A549 (cell line): ENCODE measurements at regions not wholly inside any gene's neighbourhood (a gene's known extent, or its start where the extent isn't known, plus 50 kb on each side); places are given as distances from the start of the nearest gene placed in this dataset.

Experiments used
- ATAC-seq, 2 experiments: fragments of 200-7000 bp in 1 of 2; fragments of >200 bp in 1 of 2; cut with Nextera tagmentation in 1 of 2; cut with Tn5 transposase in 1 of 2; 3 replicates each; pipeline versions ENCODE4 v1.8.0 to v1.9.1; 2018 to 2020; ENCODE audit warnings: mild to moderate bottlenecking in 1 of 2, moderate library complexity in 1 of 2
- CTCF ChIA-PET: fragments of 300-600 bp; sonication (Branson Sonifier 250); formaldehyde crosslinking; extraction: SDS; loops from one replicate; lab custom pipeline; 2021; ENCODE audit warnings: antibody characterized with exemption, inconsistent platforms; lab: Yijun Ruan, JAX
- POLR2A ChIA-PET: fragments of 350-600 bp; formaldehyde crosslinking; extraction: SDS; loops from one replicate; lab custom pipeline; 2021; ENCODE audit warnings: antibody characterized with exemption, inconsistent platforms; lab: Yijun Ruan, JAX
- DNase-seq, 2 experiments: peaks; one replicate each; pipeline versions ENCODE4 v3.0.0 to v3.0.0-alpha.2; 2011 to 2016; ENCODE audit warnings: low read depth in 1 of 2, low spot score in 1 of 2
- FAIRE-seq: peaks from 2 replicates; lab custom pipeline; 2011; peaks lifted over from hg19 to GRCh38; lab: Jason Lieb, UNC
- H3K27ac ChIP-seq, 2 experiments: fragments of >200 bp; sonication (Bioruptor Twin); formaldehyde crosslinking; 3 replicates each; pipeline ENCODE4 v1.5.1; 2016 to 2017
- H3K4me1 ChIP-seq: fragments of >200 bp; sonication (Bioruptor Twin); formaldehyde crosslinking; 3 replicates; pipeline ENCODE4 v1.6.1; 2016
- H3K4me2 ChIP-seq: fragments of >200 bp; sonication (Bioruptor Twin); formaldehyde crosslinking; 3 replicates; pipeline ENCODE4 v1.6.1; 2016
- H3K4me3 ChIP-seq: fragments of >200 bp; sonication (Bioruptor Twin); formaldehyde crosslinking; 3 replicates; pipeline ENCODE4 v1.5.1; 2016
- H3K9me3 ChIP-seq: fragments of >200 bp; sonication (Bioruptor Twin); formaldehyde crosslinking; 3 replicates; pipeline ENCODE4 v1.6.1; 2016
- BCL3 ChIP-seq: fragments of >200 bp; sonication (Bioruptor Twin); formaldehyde crosslinking; IDR thresholded peaks from 3 replicates; pipeline ENCODE4 v1.6.1; 2016
- BHLHE40 ChIP-seq: IDR thresholded peaks from 2 replicates; pipeline ENCODE4 v1.6.1; 2012; ENCODE audit warnings: low read depth, low read length, inconsistent platforms
- CHD4 ChIP-seq: fragments of 200-600 bp; sonication (generic); IDR thresholded peaks from 2 replicates; pipeline ENCODE4 v1.6.1; 2016; ENCODE audit warnings: antibody characterized with exemption, mild to moderate bottlenecking, borderline replicate concordance
- CTCF ChIP-seq: fragments of >200 bp; sonication (Bioruptor Twin); formaldehyde crosslinking; IDR thresholded peaks from 3 replicates; pipeline ENCODE4 v1.5.1; 2016
- EHF ChIP-seq: fragments of 250-450 bp; sonication (Bioruptor Pico); IDR thresholded peaks from 2 replicates; pipeline ENCODE4 v1.5.0; 2020; ENCODE audit warnings: mild to moderate bottlenecking
- EHMT2 ChIP-seq: fragments of 200-600 bp; sonication (generic); IDR thresholded peaks from 2 replicates; pipeline ENCODE4 v1.6.1; 2016; ENCODE audit warnings: antibody characterized with exemption, low read depth, mild to moderate bottlenecking, moderate library complexity
- FOSB ChIP-seq: fragments of 250-450 bp; sonication (Bioruptor Pico); IDR thresholded peaks from 2 replicates; pipeline ENCODE4 v1.5.0; 2020; ENCODE audit warnings: mild to moderate bottlenecking, moderate library complexity
- GATA3 ChIP-seq: IDR thresholded peaks from 2 replicates; pipeline ENCODE4 v1.6.1; 2012; ENCODE audit warnings: borderline replicate concordance
- HEYL ChIP-seq: fragments of 250-450 bp; sonication (Bioruptor Pico); IDR thresholded peaks from 2 replicates; pipeline ENCODE4 v1.8.0; 2021; ENCODE audit warnings: mild to moderate bottlenecking, moderate library complexity
- HOXA7 ChIP-seq: fragments of 250-450 bp; sonication (Bioruptor Pico); IDR thresholded peaks from 2 replicates; pipeline ENCODE4 v1.5.0; 2020; ENCODE audit warnings: mild to moderate bottlenecking, moderate library complexity
- HOXB5 ChIP-seq: fragments of 250-450 bp; sonication (Bioruptor Pico); IDR thresholded peaks from 2 replicates; pipeline ENCODE4 v1.5.0; 2020; ENCODE audit warnings: mild to moderate bottlenecking, moderate library complexity
- JUNB ChIP-seq: fragments of >200 bp; sonication (Bioruptor Twin); formaldehyde crosslinking; IDR thresholded peaks from 2 replicates; pipeline ENCODE4 v1.6.1; 2016
- KDM5A ChIP-seq: fragments of 200-600 bp; sonication (generic); IDR thresholded peaks from 2 replicates; pipeline ENCODE4 v1.6.1; 2016; ENCODE audit warnings: antibody characterized with exemption, mild to moderate bottlenecking
- MYC ChIP-seq: IDR thresholded peaks from 2 replicates; pipeline ENCODE4 v1.6.1; 2012; ENCODE audit warnings: mild to moderate bottlenecking, inconsistent platforms, low read length, improper control_type of control experiment, borderline replicate concordance
- NPAS2 ChIP-seq: fragments of 250-450 bp; sonication (Bioruptor Pico); IDR thresholded peaks from 2 replicates; pipeline ENCODE4 v1.8.0; 2022; ENCODE audit warnings: mild to moderate bottlenecking, moderate library complexity, borderline replicate concordance
- NR3C1 ChIP-seq: fragments of >200 bp; sonication (Bioruptor Twin); formaldehyde crosslinking; IDR thresholded peaks from 3 replicates; pipeline ENCODE4 v1.6.1; 2017
- PHF8 ChIP-seq: fragments of 200-600 bp; sonication (generic); IDR thresholded peaks from 2 replicates; pipeline ENCODE4 v1.6.1; 2016; ENCODE audit warnings: low read depth, mild to moderate bottlenecking, antibody characterized with exemption, moderate library complexity, borderline replicate concordance
- POLR2A ChIP-seq: IDR thresholded peaks from 2 replicates; pipeline ENCODE4 v1.6.1; 2012; ENCODE audit warnings: mild to moderate bottlenecking, low read length
- POLR2AphosphoS2 ChIP-seq: conservative IDR thresholded peaks from 2 replicates; pipeline ENCODE4 v1.6.1; 2012; ENCODE audit warnings: low read length, improper control_type of control experiment, inconsistent platforms
- RAD21 ChIP-seq, 2 experiments: fragments of >200 bp in 1 of 2; sonication (Bioruptor Twin) in 1 of 2; formaldehyde crosslinking in 1 of 2; IDR thresholded peaks in 1 of 2; conservative IDR thresholded peaks in 1 of 2; 2 replicates in 1 of 2; 3 replicates in 1 of 2; pipeline ENCODE4 v1.6.1; 2012 to 2018; ENCODE audit warnings: inconsistent platforms in 1 of 2
- RARB ChIP-seq: fragments of 250-450 bp; sonication (Bioruptor Pico); IDR thresholded peaks from 2 replicates; pipeline ENCODE4 v1.8.0; 2021; ENCODE audit warnings: mild to moderate bottlenecking, moderate library complexity
- RCOR1 ChIP-seq: fragments of 150-350 bp; IDR thresholded peaks from 2 replicates; pipeline ENCODE4 v1.6.1; 2014; ENCODE audit warnings: antibody characterized with exemption, low read length, low read depth
- RFX5 ChIP-seq: fragments of 450-650 bp; IDR thresholded peaks from 2 replicates; pipeline ENCODE4 v1.7.1; 2014; ENCODE audit warnings: antibody characterized with exemption, mild to moderate bottlenecking, moderate library complexity
- SREBF2 ChIP-seq: fragments of 450-650 bp; IDR thresholded peaks from 2 replicates; pipeline ENCODE4 v1.6.1; 2014; ENCODE audit warnings: mild to moderate bottlenecking, moderate library complexity
- TFCP2L1 ChIP-seq: fragments of 250-450 bp; sonication (Bioruptor Pico); IDR thresholded peaks from 2 replicates; pipeline ENCODE4 v1.5.0; 2021; ENCODE audit warnings: mild to moderate bottlenecking
- USF2 ChIP-seq: fragments of 450-650 bp; IDR thresholded peaks from 2 replicates; pipeline ENCODE4 v1.6.1; 2014; ENCODE audit warnings: antibody characterized with exemption
- ZC3H11A ChIP-seq: fragments of 450-650 bp; IDR thresholded peaks from 2 replicates; pipeline ENCODE4 v1.6.1; 2014; ENCODE audit warnings: antibody characterized with exemption, mild to moderate bottlenecking
- ZFP36 ChIP-seq: fragments of 450-650 bp; IDR thresholded peaks from 2 replicates; pipeline ENCODE4 v1.6.1; 2014; ENCODE audit warnings: borderline replicate concordance; ENCODE audit not compliant: partially characterized antibody
- ZNF302 ChIP-seq: fragments of 250-450 bp; sonication (Bioruptor Pico); IDR thresholded peaks from 2 replicates; pipeline ENCODE4 v1.9.0; 2021; ENCODE audit warnings: inconsistent platforms, mild to moderate bottlenecking, moderate library complexity
- WGBS: methylation state at CpG from one replicate; pipeline ENCODE4 v1.1.6; 2017; ENCODE audit errors: missing lambda C conversion rate; 5-methylcytosine and 5-hydroxymethylcytosine counted together

- POLR2A ChIA-PET: no interaction called here
- TF ChIP-seq HOXA7 (CRISPR knock-in tag) (no peak), USF2 (no peak), ZNF302 (CRISPR knock-in tag) (no peak), SREBF2 (no peak), EHF (CRISPR knock-in tag) (no peak), PHF8 (no peak), EHMT2 (no peak), RAD21 (conservative IDR thresholded peaks at IDR 0.05 in 1 of 2, IDR thresholded peaks at IDR 0.05 in 1 of 2) (no peak), CTCF (no peak), TFCP2L1 (no peak), RARB (CRISPR knock-in tag) (no peak), BHLHE40 (no peak), FOSB (no peak), KDM5A (no peak)
- Histone ChIP-seq H3K27ac (no peak overlapping the region), H3K4me2 (no peak overlapping the region), H3K4me3 (no peak overlapping the region), H3K9me3 (peaks cover 5% of the 10 kb centered on the region; the same call in 1 of the 3 replicates), H3K4me1 (no peaks in the 10 kb centered on the region)
- ATAC-seq (no peak), DNase-seq (no peak), FAIRE-seq (no peak)
- CTCF ChIA-PET: no interaction called here
- 88% methylated on average over 2 of the region's 2 CpGs for WGBS
These were observed 226.6 kb upstream of the HES1 start for GRCh38 chr3:193909387-193909786.

- ATAC-seq: no peak
- CTCF ChIA-PET: no interaction called here
These were observed 225.6 kb upstream of the HES1 start for GRCh38 chr3:193910310-193910709.

More at GRCh38 chr3:193910310-193910709, 225.6 kb upstream of the HES1 start:
- no peak for FAIRE-seq
- Histone ChIP-seq H3K4me2 (no peak overlapping the region), H3K4me1 (no peaks in the 10 kb centered on the region), H3K9me3 (peaks cover 5% of the 10 kb centered on the region; the same call in 1 of the 3 replicates), H3K27ac (no peak overlapping the region), H3K4me3 (no peak overlapping the region)
- WGBS: 91% methylated on average over 1 of the region's 1 CpG
- POLR2A ChIA-PET: no interaction called here
- TF ChIP-seq MYC (no peak), POLR2A (no peak), GATA3 (no peak), RARB (CRISPR knock-in tag) (no peak), CHD4 (no peak), RAD21 (conservative IDR thresholded peaks at IDR 0.05 in 1 of 2, IDR thresholded peaks at IDR 0.05 in 1 of 2) (no peak), KDM5A (no peak), HOXB5 (no peak), ZC3H11A (no peak), POLR2AphosphoS2 (no peak), RFX5 (no peak), ZFP36 (no peak), SREBF2 (no peak), RCOR1 (no peak), BCL3 (no peak), HEYL (CRISPR knock-in tag) (no peak), NPAS2 (CRISPR knock-in tag) (no peak), JUNB (no peak), NR3C1 (no peak), EHMT2 (no peak)
- DNase-seq: no peak
